NCI-H1417 (cell line): ENCODE measurements at regions not wholly inside any gene's neighbourhood (a gene's known extent, or its start where the extent isn't known, plus 50 kb on each side); places are given as distances from the start of the nearest gene placed in this dataset.
"Not testable (repeated sequence)": the region's sequence is repeated elsewhere in the genome, so short reads cannot be mapped to it uniquely, and the experiment has no call there.

Experiments
- DNase-seq, 3 experiments: peaks; one replicate each; lab custom pipeline; 2025; lab: John Stamatoyannopoulos, UW

GRCh38 chr3:18734309-18734708 is 309.2 kb upstream of the SATB1 start:
- DNase-seq: no peak

GRCh38 chr3:18732474-18732873 is 307.3 kb upstream of the SATB1 start:
- DNase-seq: no peak

- no peak for DNase-seq
Measured at GRCh38 chr3:18730491-18730890, 305.4 kb upstream of the SATB1 start.

DNA sequence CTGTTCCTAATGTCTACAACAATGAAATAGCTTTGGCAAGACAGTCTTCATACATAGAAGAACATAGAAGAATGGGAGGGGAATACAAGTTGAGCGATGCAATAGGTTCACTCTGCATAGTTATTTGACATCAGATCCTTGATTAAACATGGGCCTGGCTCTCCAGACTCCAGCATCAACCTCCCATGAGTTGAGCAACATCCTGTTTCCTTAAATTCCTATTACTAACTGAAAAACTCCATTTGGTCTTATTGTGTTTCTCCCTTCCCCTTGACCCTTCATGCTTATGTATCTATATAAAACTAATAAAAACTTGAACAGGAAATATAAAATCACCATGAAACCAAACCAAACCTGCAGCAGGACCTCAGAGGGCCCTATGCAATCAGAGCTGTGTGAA is 304.5 kb upstream of the SATB1 start:
- no peak for DNase-seq

GRCh38 chr3:18725668-18726407 is 300.7 kb upstream of the SATB1 start:
- DNase-seq: no peak

GRCh38 chr3:18724456-18724855 is 299.3 kb upstream of the SATB1 start:
- no peak for DNase-seq

DNA sequence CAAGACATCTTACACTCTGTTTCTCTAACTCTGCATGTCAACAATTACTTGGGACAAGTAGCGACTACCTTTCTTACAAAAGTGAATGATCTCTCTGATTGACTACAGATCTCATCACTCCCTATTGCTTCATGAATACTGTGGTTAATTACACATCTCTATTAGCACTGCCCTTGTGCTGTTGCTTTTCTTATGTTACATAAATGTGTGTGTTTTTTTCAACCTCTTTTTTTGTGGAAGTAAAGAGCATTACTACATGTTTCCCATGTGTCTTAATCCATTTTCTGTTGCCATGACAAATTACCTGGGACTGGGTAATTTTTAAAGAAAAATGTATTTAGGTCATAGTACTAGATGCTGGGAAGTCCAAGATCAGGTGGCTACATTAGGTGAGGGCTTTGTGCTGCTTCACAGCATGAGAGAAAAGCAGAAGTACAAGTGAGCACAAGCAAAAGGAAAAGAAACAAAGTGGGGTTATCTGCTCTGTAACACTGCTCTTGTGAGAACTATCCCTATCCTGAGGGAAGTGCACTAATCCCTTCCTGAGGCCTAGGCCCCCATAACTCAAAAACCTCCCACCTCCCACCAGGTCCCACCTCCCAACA is 298.2 kb upstream of the SATB1 start:
- DNase-seq: no peak

- DNase-seq: no peak
Measured at GRCh38 chr3:18720543-18720942, 295.4 kb upstream of the SATB1 start.

GRCh38 chr3:18717598-18717997 is 292.5 kb upstream of the SATB1 start:
- no peak for DNase-seq

DNA sequence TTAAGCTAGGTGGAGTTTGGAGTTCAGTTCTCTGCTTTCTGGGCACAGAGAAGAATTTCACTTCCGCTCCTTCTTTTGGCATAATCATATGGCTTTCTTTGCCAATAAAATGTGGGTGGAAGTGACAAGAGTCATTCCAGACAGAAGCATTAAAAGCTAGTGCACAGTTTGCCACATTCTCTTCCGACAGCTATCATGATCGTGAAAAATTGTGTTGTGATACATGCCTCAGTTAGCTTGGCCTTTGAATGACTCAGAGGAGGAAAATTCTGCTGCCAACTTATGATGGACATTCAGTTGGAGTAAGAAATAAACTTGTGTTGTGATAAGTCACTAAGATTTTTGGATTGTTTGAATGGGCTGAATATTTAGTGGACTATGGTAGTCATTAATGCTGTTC is 291.7 kb upstream of the SATB1 start:
- no peak for DNase-seq

GRCh38 chr3:18716101-18716500 is 291.0 kb upstream of the SATB1 start:
- no peak for DNase-seq

DNA sequence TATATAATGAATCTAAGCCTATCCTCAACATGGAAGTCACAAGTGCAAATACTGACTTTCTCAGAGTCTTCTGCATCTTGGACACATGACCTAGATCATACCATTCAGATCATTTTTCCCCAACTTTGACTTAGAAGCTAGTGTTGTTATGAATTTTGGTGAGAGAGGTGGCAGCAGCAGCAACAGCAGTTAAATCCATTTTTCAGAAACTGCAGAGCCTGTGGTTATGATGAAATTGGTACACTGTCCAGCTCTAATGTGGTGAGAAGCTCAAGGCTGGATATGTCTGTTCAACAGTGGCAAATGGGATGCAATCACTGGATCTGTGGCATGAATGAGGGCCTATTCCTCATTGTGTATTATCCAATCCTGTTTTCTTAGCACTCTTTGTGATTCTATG is 290.1 kb upstream of the SATB1 start:
- no peak for DNase-seq

- DNase-seq: no peak
Measured at GRCh38 chr3:18713577-18713951, 288.4 kb upstream of the SATB1 start.

DNA sequence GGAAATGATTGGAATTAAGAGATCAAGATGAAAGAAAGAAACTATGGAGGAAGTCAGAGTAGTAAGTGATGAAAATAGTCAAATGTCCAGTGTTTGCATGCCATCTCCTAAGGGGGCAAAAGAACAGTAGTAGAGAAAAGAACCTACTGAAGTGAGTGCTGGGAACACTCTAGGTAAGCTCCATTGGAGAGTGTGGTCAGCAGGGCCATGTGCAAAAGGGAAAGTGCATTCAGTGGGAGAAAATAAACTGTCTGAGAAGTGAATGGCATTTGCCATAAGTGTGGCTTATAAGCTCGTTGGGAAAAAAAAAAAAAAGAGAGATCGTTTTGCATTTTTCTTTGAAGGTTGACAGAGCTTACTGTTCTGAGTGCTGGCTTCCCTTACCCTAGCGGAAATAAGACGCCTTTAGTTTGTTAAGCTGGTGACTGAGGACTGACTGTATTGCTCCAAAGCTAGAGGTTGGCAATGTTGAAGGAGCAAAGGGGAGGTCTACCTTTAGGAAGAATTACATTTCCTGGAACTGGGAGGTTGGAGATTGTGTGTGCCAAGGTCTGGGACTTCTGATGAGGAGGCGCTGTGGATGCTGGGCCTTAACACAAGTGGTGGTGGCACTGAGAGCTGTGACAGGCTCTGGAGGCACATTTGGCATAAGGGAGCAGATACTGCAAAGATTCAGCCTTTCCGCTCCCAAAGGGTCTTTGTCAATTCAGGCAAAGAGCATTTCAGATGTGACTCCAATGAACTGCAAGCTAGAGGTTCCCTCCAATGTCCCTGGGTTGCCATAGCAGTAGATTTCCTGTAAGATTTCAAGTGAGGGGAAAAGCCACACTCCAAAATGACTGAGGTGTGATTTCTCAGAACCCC is 287.8 kb upstream of the SATB1 start:
- DNase-seq: no peak

DNA sequence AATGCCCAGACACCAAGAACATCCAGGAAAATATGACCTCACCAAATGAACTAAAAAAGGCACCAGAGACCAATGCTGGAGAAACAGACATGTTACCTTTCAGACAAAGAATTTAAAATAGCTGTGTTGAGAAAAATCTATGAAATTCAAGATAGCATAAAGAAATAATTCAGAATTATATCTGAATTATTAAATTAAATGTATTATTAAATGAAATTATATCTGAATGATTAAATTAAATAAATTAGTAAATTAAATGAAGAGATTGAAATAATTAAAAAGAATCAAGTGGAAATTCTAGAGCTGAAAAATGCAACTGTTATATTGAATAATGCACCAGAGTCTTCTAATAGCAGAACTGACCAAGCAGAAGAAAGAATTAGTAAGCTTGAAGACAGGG is 279.2 kb upstream of the SATB1 start:
- no peak for DNase-seq

- DNase-seq: no peak
Measured at GRCh38 chr3:18703798-18704197, 278.7 kb upstream of the SATB1 start.

GRCh38 chr3:18693588-18694329 is 268.6 kb upstream of the SATB1 start:
- DNase-seq: not testable (repeated sequence)

DNA sequence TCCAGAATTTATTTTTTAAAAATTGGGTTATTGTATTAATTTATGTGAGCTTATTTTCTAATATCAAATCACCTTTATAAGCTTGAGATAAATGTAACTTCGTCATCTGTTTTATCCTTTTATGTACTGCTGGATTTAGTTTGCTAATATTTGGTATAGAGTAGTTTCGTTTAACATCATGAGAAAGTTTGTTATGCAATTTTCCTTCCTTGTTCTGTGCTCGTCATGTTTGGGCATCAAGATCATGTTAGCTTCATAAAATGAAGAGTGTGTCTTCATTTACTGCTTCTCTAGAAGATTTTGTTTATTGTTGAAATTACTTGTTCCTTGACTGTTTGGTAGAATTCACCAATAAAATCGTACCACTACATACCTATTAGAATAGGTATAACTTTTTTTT is 262.1 kb upstream of the SATB1 start:
- no peak for DNase-seq

DNA sequence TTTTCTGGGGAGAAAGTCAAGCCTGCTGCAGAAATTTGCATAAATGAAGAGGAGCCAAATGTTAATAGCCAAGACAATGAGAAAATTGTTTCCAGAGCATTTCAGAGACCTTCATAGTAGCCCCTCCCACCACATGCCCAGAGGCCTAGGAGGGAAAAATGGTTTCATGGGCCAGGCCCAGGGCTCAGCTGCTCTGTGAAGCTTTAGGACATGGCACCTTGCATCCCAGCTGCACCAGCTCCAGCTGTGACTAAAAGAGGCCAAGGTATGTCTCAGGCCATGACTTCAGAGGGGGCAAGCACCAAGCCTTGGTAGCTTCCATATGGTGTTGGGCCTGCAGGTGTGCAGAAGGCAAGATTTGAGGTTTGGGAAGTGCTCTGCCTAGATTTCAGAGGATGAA is 258.8 kb upstream of the SATB1 start:
- no peak for DNase-seq

DNA sequence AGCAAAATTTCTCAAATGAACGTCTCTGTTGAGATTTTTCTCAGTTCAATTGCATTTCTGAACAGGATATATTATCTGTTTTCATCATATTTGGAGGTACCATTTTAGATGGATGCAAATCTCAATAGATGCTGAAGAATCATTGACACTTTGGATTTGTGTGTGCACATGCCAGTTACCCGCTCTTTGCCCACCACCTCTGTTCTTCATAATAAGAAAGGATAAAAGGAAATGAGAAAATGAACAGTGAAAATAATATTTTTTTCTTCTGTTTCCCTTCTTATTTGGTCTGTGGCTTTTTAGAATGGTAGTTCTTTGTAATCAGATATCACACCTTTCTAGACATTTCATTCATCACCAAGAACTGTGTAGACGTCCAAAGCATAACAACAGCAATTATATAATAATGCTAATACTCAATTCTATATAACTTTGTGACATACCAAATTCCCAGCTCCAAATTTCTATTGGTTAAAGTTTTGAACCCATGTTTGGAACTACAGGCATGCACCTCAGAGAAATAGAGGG is 256.7 kb upstream of the SATB1 start:
- DNase-seq: no peak

GRCh38 chr3:18680758-18681157 is 255.6 kb upstream of the SATB1 start:
- DNase-seq: no peak

DNA sequence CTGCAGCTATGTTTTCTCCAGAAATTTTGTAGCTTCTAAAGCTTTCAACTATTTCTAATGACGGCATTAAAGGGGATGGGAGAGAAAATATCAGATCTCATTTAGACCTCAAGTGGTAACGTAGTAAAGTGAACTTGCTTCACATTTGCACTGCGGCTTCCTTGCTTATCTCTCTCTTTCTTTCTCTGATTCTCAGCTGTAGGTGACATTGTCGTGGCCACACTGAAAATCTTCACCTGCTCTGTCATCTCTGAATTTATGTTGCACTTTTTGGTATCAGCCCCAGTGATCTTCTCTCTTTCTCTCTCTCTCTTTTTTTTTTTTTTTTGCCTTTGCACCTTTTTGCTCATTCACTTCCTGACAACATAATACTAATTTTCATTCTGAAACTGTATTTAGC is 254.1 kb upstream of the SATB1 start:
- no peak for DNase-seq
